ENCODE measurements at regions not wholly inside any gene's neighbourhood (a gene's known extent, or its start where the extent isn't known, plus 50 kb on each side); places are given as distances from the start of the nearest gene placed in this dataset.

DNA sequence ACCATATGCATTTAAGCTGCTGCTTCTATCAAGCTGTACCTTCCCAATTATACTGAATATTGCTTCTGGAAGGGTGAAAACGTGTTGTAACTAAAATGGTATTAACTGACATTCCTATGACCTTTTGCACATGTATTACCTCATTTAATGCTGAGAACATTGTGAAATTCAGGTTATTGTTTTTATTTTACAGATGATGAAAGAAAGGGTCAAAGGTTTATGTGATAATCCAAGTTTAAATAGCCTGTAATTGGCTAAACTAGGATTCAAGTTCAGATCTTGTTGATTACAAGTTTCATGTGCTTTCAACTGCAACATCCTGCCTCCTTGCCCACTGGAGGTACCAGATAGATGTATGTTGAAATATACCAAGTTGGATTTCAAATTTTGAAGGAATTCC is 433.3 kb upstream of the PRICKLE1 start:
- TF ChIP-seq, protein P1, sequence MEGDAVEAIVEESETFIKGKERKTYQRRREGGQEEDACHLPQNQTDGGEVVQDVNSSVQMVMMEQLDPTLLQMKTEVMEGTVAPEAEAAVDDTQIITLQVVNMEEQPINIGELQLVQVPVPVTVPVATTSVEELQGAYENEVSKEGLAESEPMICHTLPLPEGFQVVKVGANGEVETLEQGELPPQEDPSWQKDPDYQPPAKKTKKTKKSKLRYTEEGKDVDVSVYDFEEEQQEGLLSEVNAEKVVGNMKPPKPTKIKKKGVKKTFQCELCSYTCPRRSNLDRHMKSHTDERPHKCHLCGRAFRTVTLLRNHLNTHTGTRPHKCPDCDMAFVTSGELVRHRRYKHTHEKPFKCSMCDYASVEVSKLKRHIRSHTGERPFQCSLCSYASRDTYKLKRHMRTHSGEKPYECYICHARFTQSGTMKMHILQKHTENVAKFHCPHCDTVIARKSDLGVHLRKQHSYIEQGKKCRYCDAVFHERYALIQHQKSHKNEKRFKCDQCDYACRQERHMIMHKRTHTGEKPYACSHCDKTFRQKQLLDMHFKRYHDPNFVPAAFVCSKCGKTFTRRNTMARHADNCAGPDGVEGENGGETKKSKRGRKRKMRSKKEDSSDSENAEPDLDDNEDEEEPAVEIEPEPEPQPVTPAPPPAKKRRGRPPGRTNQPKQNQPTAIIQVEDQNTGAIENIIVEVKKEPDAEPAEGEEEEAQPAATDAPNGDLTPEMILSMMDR (IDR thresholded peaks at IDR 0.05): no peak
- Histone ChIP-seq H3K4me3 (no peak overlapping the region), H3K27ac (no peak overlapping the region)
- no peak for DNase-seq (ENCODE audit: low spot score)

DNA sequence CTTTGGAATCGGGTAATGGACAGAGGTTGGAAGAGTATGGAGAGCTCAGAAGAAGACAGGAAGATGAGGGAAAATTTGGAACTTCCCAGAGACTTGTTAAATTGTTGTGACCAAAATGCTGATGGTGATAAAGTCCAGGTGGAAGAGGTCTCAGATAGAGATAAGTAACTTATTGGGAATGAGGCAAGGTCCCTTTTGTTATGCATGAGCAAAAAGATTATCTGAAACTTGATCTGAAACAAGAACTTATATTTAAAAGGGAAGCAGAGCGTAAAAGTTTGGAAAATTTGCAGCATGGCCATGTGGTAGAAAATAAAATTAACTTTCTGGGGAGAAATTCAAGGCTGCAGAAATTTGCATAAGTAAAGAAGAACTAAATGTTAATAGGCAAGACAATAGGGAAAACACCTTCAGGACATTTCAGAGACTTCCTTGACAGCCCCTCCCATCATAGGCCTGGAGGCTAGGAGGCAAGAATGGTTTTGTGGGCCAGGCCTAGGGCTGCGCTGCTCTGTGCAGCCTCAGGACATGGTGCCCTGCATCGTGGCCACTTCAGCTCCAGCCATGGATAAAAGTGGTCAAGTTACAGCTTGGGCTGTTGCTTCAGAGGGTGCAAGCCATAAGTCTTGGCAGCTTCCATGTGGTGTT is 425.7 kb upstream of the PRICKLE1 start:
- Histone ChIP-seq H3K27ac (no peak overlapping the region), H3K4me3 (no peak overlapping the region)
- TF ChIP-seq, protein P1 (IDR thresholded peaks at IDR 0.05): no peak
- no peak for DNase-seq (ENCODE audit: low spot score)

DNA sequence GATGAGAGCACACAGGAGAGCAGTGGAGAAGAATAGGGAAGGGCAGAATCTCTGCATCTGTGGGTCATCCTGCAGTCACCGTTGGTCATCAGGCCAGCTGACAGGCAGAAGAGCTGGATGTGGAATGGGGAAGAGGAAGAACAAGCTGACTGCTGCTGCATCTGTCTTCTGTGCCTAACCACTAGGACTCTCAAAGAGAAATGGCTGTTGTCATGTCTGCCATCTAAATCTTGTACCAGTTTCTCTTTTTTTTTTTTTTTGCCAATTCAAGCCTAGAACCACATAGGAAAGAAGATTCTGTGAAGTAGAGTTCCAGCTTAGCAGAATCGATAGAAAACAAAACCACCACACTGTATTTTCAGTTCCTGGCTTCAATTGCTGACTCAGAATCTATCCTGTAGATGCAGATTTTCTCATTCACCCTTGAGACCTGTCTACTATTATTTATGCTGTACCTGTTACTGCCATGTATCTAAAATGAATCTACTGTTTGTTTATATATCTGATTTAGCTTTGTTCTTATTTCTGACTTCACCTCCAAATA is 421.9 kb upstream of the PRICKLE1 start:
- no peak for DNase-seq (ENCODE audit: low spot score)
- TF ChIP-seq, protein P1 (IDR thresholded peaks at IDR 0.05): no peak
- Histone ChIP-seq H3K27ac (no peak overlapping the region), H3K4me3 (no peak overlapping the region)

DNA sequence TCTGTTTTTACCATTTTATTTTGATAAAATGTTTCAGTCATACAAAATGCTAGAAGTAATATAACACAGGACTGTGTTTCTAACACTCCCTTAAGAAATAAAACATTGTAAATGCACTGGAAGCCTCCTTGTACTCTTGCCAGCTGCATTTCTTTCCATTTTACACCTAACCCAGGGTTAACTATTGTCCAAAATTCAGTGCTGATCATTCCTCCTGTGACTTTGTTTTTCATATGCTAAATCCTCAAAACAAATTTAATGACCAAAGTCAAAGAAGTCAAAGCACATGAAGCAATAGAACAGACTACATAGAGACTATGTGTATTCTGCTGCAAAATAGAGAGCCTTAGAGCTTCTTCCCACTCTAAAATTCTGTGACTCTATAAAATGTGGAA is 420.3 kb upstream of the PRICKLE1 start:
- H3K27ac ChIP-seq: no peak overlapping the region
- TF ChIP-seq, protein P1 (IDR thresholded peaks at IDR 0.05): no peak

DNA sequence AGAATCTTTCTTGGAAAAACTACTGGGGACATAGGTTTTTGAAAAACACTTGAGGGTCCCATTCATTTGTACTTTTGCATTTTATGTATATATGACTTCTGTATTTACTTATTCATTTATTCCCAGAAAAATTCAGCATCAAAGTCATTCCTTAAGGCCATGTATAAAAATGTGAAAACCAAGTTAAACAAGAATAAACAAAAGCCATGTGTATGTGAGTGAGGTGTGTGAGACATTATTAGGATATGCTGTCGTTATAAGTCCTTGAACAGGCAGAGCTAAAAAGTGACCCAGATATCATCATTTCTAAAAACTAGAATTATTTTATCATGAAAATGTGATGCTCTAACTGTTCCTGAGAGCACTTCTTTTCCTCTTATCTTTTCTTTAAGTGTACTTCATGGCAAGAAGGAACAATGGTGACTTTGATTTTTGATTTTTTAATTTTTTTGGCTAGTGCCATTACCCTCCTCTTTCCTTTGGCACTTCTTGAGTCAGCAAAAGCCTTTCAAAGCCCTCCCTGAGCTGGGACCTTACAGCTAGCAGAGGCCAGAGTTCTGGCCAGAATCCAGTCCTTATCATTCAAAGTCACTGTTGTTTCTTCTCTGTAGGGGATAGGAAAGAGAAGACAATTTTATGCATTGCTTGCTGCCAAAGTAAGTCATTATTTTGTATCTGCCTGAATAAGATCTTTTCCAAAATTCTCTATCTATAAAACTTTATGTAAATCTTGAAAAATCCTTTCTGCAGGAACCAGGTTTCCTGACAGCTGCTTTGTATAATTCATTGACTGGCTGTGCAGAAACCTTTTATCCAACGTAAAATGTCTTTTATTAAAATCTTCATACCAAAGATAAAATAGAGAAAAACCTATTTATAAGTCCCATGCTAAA is 419.7 kb upstream of the PRICKLE1 start:
- TF ChIP-seq, protein P1 (IDR thresholded peaks at IDR 0.05): no peak
- no peak overlapping the region for H3K27ac ChIP-seq
- DNase-seq (ENCODE audit: low spot score): no peak
- no peak overlapping the region for H3K4me3 ChIP-seq

More for the DNA sequence above, 420.3 kb upstream of the PRICKLE1 start:
- DNase-seq (ENCODE audit: low spot score): no peak
- H3K4me3 ChIP-seq: no peak overlapping the region

DNA sequence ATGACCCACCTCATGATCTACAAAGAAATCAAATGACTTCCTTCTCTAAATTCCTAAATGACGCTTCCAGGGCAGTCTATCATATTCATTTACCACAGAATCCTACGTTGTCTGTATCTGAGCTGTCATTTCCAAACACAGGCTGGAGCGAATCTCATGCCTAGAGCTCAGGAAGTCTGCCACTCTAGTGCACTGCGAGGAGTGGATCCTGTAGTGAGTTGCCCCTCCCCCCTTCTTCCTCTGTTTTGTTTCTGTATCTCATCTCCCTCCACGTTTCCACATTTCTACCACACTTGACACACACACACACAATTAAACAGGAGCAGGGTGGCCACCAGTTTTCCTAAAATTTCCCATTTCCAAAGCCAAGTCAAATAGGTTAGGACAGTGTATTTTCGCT is 415.4 kb upstream of the PRICKLE1 start:
- TF ChIP-seq, protein P1 (IDR thresholded peaks at IDR 0.05): no peak
- Histone ChIP-seq H3K27ac (no peak overlapping the region), H3K4me3 (no peak overlapping the region)
- no peak for DNase-seq (ENCODE audit: low spot score)

Measured in coronary artery (tissue), 2 donors.